Upper lobe of left lung (tissue), 4 donors: ENCODE measurements at regions not wholly inside any gene's neighbourhood (a gene's known extent, or its start where the extent isn't known, plus 50 kb on each side); places are given as distances from the start of the nearest gene placed in this dataset.

Source experiments
- EP300 ChIP-seq, 4 donors: sonication (generic); formaldehyde crosslinking; IDR thresholded peaks; one replicate each; pipeline ENCODE4 v1.5.1; 2017; ENCODE audit warnings: antibody characterized with exemption in 4 of 4, control low read depth in 2 of 4
- POLR2A ChIP-seq, 4 donors: fragments of 450-650 bp; IDR thresholded peaks; one replicate each; pipeline ENCODE4 v1.5.1; 2016 to 2017; ENCODE audit warnings: antibody characterized with exemption in 4 of 4, mild to moderate bottlenecking in 2 of 4
- POLR2AphosphoS5 ChIP-seq, 2 donors: sonication (generic); formaldehyde crosslinking; IDR thresholded peaks; one replicate each; pipeline ENCODE4 v1.5.1; 2017; ENCODE audit warnings: antibody characterized with exemption in 2 of 2
- TF ChIP-seq, protein P1 (sequence below), 6 experiments: fragments of 450-650 bp in 4 of 6; fragments of 200-600 bp in 2 of 6; sonication (generic) in 2 of 6; IDR thresholded peaks; one replicate each; pipeline ENCODE4 v1.5.1; 2016 to 2019; ENCODE audit warnings: antibody characterized with exemption in 6 of 6

DNA sequence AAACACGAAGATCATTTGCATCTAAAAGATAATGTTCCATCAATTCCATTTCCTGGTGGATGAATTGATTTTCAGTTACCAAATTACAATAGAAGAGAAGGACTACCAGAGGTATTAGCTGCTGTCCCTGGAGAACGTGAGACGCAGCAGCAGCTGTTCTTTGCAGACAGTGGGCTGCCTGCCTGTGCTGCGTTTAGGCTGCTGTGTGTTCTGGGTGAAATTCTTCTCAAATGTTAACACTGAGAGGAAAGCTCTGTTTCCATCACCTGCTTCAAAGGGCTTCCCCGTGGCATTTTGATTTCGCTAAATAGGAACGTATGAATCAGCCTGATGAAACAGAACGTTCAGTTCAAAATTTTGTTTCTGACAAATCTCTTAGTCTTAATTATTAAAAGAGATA, 362.2 kb downstream of the C6orf118 start:
- TF ChIP-seq, protein P1, sequence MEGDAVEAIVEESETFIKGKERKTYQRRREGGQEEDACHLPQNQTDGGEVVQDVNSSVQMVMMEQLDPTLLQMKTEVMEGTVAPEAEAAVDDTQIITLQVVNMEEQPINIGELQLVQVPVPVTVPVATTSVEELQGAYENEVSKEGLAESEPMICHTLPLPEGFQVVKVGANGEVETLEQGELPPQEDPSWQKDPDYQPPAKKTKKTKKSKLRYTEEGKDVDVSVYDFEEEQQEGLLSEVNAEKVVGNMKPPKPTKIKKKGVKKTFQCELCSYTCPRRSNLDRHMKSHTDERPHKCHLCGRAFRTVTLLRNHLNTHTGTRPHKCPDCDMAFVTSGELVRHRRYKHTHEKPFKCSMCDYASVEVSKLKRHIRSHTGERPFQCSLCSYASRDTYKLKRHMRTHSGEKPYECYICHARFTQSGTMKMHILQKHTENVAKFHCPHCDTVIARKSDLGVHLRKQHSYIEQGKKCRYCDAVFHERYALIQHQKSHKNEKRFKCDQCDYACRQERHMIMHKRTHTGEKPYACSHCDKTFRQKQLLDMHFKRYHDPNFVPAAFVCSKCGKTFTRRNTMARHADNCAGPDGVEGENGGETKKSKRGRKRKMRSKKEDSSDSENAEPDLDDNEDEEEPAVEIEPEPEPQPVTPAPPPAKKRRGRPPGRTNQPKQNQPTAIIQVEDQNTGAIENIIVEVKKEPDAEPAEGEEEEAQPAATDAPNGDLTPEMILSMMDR (IDR thresholded peaks at IDR 0.05) = no peak
- TF ChIP-seq POLR2AphosphoS5 (IDR thresholded peaks at IDR 0.05) (no peak), POLR2A (IDR thresholded peaks at IDR 0.05) (no peak), EP300 (IDR thresholded peaks at IDR 0.05) (no peak)
